HG03095 (cell line): ENCODE measurements at regions not wholly inside any gene's neighbourhood (a gene's known extent, or its start where the extent isn't known, plus 50 kb on each side); places are given as distances from the start of the nearest gene placed in this dataset.

ENCODE experiments used
- ATAC-seq: cut with Tn5 transposase; IDR thresholded peaks from one replicate; pipeline ENCODE4 v1.9.1; 2021; ENCODE audit warnings: moderate library complexity; ENCODE audit not compliant: unreplicated experiment

GRCh38 chr9:108178318-108178717 is 677.5 kb downstream of the ACTL7B start:
- no peak for ATAC-seq

- ATAC-seq, result no peak
Measured at GRCh38 chr9:108168236-108168850, 678.8 kb upstream of the KLF4 start.

- no peak for ATAC-seq
Measured at GRCh38 chr9:108167136-108167900, 677.7 kb upstream of the KLF4 start.

GRCh38 chr9:108166519-108166918 is 677.0 kb upstream of the KLF4 start:
- ATAC-seq, result no peak

- ATAC-seq, result no peak
Measured at GRCh38 chr9:108163321-108164005, 673.9 kb upstream of the KLF4 start.

- ATAC-seq, result no peak
Measured at GRCh38 chr9:108162664-108163063, 673.1 kb upstream of the KLF4 start.

GRCh38 chr9:108161503-108161902 is 671.9 kb upstream of the KLF4 start:
- no peak for ATAC-seq

- no peak for ATAC-seq
Measured at GRCh38 chr9:108160706-108161355, 671.3 kb upstream of the KLF4 start.

- no peak for ATAC-seq
Measured at GRCh38 chr9:108160039-108160438, 670.5 kb upstream of the KLF4 start.

- ATAC-seq, result no peak
Measured at GRCh38 chr9:108158236-108158995, 668.8 kb upstream of the KLF4 start.

- no peak for ATAC-seq
Measured at GRCh38 chr9:108156270-108156998, 666.9 kb upstream of the KLF4 start.

- ATAC-seq, result no peak
Measured at GRCh38 chr9:108153416-108153815, 663.8 kb upstream of the KLF4 start.

- ATAC-seq, result no peak
Measured at GRCh38 chr9:108150736-108151586, 661.4 kb upstream of the KLF4 start.

GRCh38 chr9:108149326-108149725 is 659.8 kb upstream of the KLF4 start:
- no peak for ATAC-seq

GRCh38 chr9:108142504-108143201 is 653.1 kb upstream of the KLF4 start:
- ATAC-seq, result no peak

- no peak for ATAC-seq
Measured at GRCh38 chr9:108142142-108142503, 652.6 kb upstream of the KLF4 start.

- no peak for ATAC-seq
Measured at GRCh38 chr9:108139900-108140299, 650.3 kb upstream of the KLF4 start.

GRCh38 chr9:108138516-108138915 is 648.9 kb upstream of the KLF4 start:
- no peak for ATAC-seq

GRCh38 chr9:108136656-108137055 is 647.1 kb upstream of the KLF4 start:
- ATAC-seq, result no peak
